DND-41 (cell line): ENCODE measurements at regions not wholly inside any gene's neighbourhood (a gene's known extent, or its start where the extent isn't known, plus 50 kb on each side); places are given as distances from the start of the nearest gene placed in this dataset.

Source experiments
- CTCF ChIP-seq: IDR thresholded peaks from 2 replicates; pipeline ENCODE4 v1.5.1; 2012; ENCODE audit warnings: borderline replicate concordance, low read length, moderate library complexity, mild to moderate bottlenecking; ENCODE audit not compliant: poor library complexity, severe bottlenecking; ENCODE audit errors: extremely low read depth
- EZH2 ChIP-seq: IDR thresholded peaks from 3 replicates; pipeline ENCODE4 v1.6.1; 2012; ENCODE audit warnings: borderline replicate concordance, low read depth, mild to moderate bottlenecking, moderate library complexity, low read length, inconsistent platforms; ENCODE audit not compliant: severe bottlenecking

DNA sequence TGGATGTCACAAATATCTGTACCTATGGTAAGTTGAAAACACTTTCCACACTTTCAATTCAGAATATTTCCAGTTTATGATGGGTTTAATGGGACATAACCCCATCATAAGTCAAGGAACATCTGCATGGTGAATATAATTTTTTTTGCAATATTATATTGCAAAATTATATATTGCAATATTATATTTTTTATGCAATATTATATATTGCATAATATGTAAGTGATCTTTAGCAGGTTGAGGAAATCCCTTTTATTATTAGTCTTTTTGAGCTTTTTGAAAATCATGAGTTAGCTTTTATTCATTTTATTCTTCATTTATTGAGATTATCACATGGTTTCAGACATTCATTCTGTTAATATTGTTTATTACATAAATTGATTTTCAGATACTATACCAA lies 342.2 kb upstream of the GALNT5 start:
- TF ChIP-seq CTCF (no peak), EZH2 (no peak)
